ENCODE measurements at regions not wholly inside any gene's neighbourhood (a gene's known extent, or its start where the extent isn't known, plus 50 kb on each side); places are given as distances from the start of the nearest gene placed in this dataset.

DNA sequence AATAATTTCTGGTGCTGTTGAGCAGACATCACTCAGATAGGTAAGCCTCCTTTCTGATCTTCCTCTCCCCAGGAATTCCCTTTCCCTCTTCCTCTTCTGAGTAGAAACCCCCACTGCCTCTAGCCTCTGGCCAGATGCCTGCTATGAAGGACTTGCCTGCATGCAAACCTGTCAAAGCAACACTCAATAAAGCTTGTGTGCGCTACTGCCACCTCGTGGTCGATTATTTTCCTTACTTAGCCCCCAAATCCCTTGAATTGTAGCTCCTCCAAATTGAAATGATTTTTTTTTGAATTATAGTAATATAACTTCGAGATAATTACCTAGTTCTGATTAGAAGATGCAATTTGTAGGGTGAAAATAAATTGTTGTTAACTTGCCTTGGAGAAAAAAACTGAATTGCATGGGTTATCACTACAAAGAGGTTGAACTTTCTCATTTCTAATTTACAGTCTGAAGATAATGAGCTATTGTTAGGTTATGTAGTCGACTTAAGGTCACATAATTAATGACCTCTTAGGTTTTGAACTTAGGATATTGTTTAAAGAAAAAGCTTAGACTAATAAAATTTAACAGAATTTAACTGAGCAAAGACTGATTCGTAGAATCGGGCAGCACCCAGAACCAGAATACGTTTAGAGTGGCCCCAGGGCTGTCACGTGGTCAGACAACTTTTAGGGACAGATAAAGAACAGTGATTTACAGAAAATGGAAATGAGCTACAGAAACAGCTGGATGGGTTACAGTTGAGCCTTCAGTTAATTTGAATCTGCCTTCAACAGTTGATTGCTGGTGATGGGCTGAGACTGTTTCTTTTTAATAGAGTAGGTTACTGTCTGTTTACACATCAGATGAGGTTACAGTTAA lies 269.3 kb downstream of the ARPP21 start:
- TF ChIP-seq CTCF (IDR thresholded peaks at IDR 0.05 in 8 of 11, conservative IDR thresholded peaks at IDR 0.05 in 3 of 11) (peak; percentile 24 to 76 (median 50)), POLR2AphosphoS5 (IDR thresholded peaks at IDR 0.05) (no peak), POLR2A (IDR thresholded peaks at IDR 0.05) (no peak)
